Osteocyte (in vitro differentiated cells): ENCODE measurements at regions not wholly inside any gene's neighbourhood (a gene's known extent, or its start where the extent isn't known, plus 50 kb on each side); places are given as distances from the start of the nearest gene placed in this dataset.

Experiments used
- DNase-seq: peaks from one replicate; pipeline ENCODE4 v3.0.0; 2021; ENCODE audit warnings: mixed read lengths; ENCODE audit not compliant: unreplicated experiment; ENCODE audit errors: extremely low spot score
- H3K27ac Mint-ChIP-seq: one replicate; pipeline ENCODE4 v1.8.0; 2021; ENCODE audit warnings: mild to moderate bottlenecking, mixed read lengths; ENCODE audit not compliant: unreplicated experiment
- H3K27me3 Mint-ChIP-seq: one replicate; pipeline ENCODE4 v1.8.0; 2021; ENCODE audit warnings: mixed read lengths; ENCODE audit not compliant: unreplicated experiment
- H3K36me3 Mint-ChIP-seq: one replicate; pipeline ENCODE4 v1.8.0; 2021; ENCODE audit warnings: mixed read lengths; ENCODE audit not compliant: unreplicated experiment
- H3K4me1 Mint-ChIP-seq: one replicate; pipeline ENCODE4 v1.8.0; 2021; ENCODE audit warnings: mixed read lengths; ENCODE audit not compliant: unreplicated experiment
- H3K4me3 Mint-ChIP-seq: one replicate; pipeline ENCODE4 v1.8.0; 2021; ENCODE audit warnings: mild to moderate bottlenecking, moderate library complexity, mixed read lengths; ENCODE audit not compliant: unreplicated experiment
- H3K9me3 Mint-ChIP-seq: one replicate; pipeline ENCODE4 v1.8.0; 2021; ENCODE audit warnings: mixed read lengths; ENCODE audit not compliant: unreplicated experiment
- CTCF ChIP-seq: fragments of 200-600 bp; sonication (generic); IDR thresholded peaks from 2 replicates; pipeline ENCODE4 v1.5.0; 2021; ENCODE audit warnings: antibody characterized with exemption, mild to moderate bottlenecking, moderate library complexity

- H3K4me3 Mint-ChIP-seq = no peak overlapping the region
- no peaks in the 10 kb centered on the region for H3K36me3 Mint-ChIP-seq
- H3K27ac Mint-ChIP-seq = no peak overlapping the region
- H3K4me1 Mint-ChIP-seq = peaks cover 2% of the 10 kb centered on the region
- DNase-seq = no peak
- H3K27me3 Mint-ChIP-seq = no peaks in the 10 kb centered on the region
- TF ChIP-seq CTCF = no peak
- no peaks in the 10 kb centered on the region for H3K9me3 Mint-ChIP-seq
These were observed 431.6 kb downstream of the IDS start for GRCh38 chrX:149073479-149073878.

- no peak overlapping the region for H3K4me3 Mint-ChIP-seq
- H3K36me3 Mint-ChIP-seq = no peaks in the 10 kb centered on the region
- no peak for DNase-seq
- peaks cover 4% of the 10 kb centered on the region for H3K9me3 Mint-ChIP-seq
- no peaks in the 10 kb centered on the region for H3K27me3 Mint-ChIP-seq
- no peak for TF ChIP-seq CTCF
- H3K4me1 Mint-ChIP-seq = peaks cover 2% of the 10 kb centered on the region
- H3K27ac Mint-ChIP-seq = no peak overlapping the region
These were observed 435.2 kb downstream of the IDS start for GRCh38 chrX:149069899-149070298.

- peaks cover 16% of the 10 kb centered on the region for H3K9me3 Mint-ChIP-seq
- H3K4me1 Mint-ChIP-seq = peaks cover 2% of the 10 kb centered on the region
- no peak overlapping the region for H3K27ac Mint-ChIP-seq
- TF ChIP-seq CTCF = no peak
- H3K27me3 Mint-ChIP-seq = no peaks in the 10 kb centered on the region
- no peaks in the 10 kb centered on the region for H3K36me3 Mint-ChIP-seq
- no peak overlapping the region for H3K4me3 Mint-ChIP-seq
- no peak for DNase-seq
These were observed 444.2 kb downstream of the IDS start for GRCh38 chrX:149060921-149061320.
